ENCODE measurements at regions not wholly inside any gene's neighbourhood (a gene's known extent, or its start where the extent isn't known, plus 50 kb on each side); places are given as distances from the start of the nearest gene placed in this dataset.

- DNase-seq (ENCODE audit: low read depth) = no peak
- H3K4me3 ChIP-seq (ENCODE audit: low read depth, low read length) = no peak overlapping the region
- TF ChIP-seq CTCF (conservative IDR thresholded peaks at IDR 0.05; ENCODE audit: low read depth, low read length) = no peak
Observed at GRCh38 chr11:29279716-29280115, 737.1 kb downstream of the KCNA4 start.

GRCh38 chr11:29272019-29272654 lies 744.7 kb downstream of the KCNA4 start:
- H3K4me3 ChIP-seq (ENCODE audit: low read depth, low read length) = no peak overlapping the region
- DNase-seq (ENCODE audit: low read depth) = peak; percentile 82
- TF ChIP-seq CTCF (conservative IDR thresholded peaks at IDR 0.05; ENCODE audit: low read depth, low read length) = peak; percentile 81

- no peak for TF ChIP-seq CTCF (conservative IDR thresholded peaks at IDR 0.05; ENCODE audit: low read depth, low read length)
- DNase-seq (ENCODE audit: low read depth) = no peak
Observed at GRCh38 chr11:29271616-29272015, 745.2 kb downstream of the KCNA4 start.

GRCh38 chr11:29268733-29269132 lies 748.1 kb downstream of the KCNA4 start:
- TF ChIP-seq CTCF (conservative IDR thresholded peaks at IDR 0.05; ENCODE audit: low read depth, low read length) = no peak
- no peak overlapping the region for H3K4me3 ChIP-seq (ENCODE audit: low read depth, low read length)
- no peak for DNase-seq (ENCODE audit: low read depth)

More at GRCh38 chr11:29271616-29272015, 745.2 kb downstream of the KCNA4 start:
- no peak overlapping the region for H3K4me3 ChIP-seq (ENCODE audit: low read depth, low read length)

- no peak for TF ChIP-seq CTCF (conservative IDR thresholded peaks at IDR 0.05; ENCODE audit: low read depth, low read length)
- DNase-seq (ENCODE audit: low read depth) = no peak
- H3K4me3 ChIP-seq (ENCODE audit: low read depth, low read length) = no peak overlapping the region
Observed at GRCh38 chr11:29265792-29266191, 751.0 kb downstream of the KCNA4 start.

GRCh38 chr11:29265381-29265780 lies 751.4 kb downstream of the KCNA4 start:
- DNase-seq (ENCODE audit: low read depth) = no peak
- TF ChIP-seq CTCF (conservative IDR thresholded peaks at IDR 0.05; ENCODE audit: low read depth, low read length) = no peak

GRCh38 chr11:29263971-29264682 lies 752.7 kb downstream of the KCNA4 start:
- no peak overlapping the region for H3K4me3 ChIP-seq (ENCODE audit: low read depth, low read length)
- no peak for TF ChIP-seq CTCF (conservative IDR thresholded peaks at IDR 0.05; ENCODE audit: low read depth, low read length)
- peak; percentile 58 for DNase-seq (ENCODE audit: low read depth)

More at GRCh38 chr11:29265381-29265780, 751.4 kb downstream of the KCNA4 start:
- no peak overlapping the region for H3K4me3 ChIP-seq (ENCODE audit: low read depth, low read length)

Data from choroid plexus epithelial cell (primary cell).